ENCODE measurements at regions not wholly inside any gene's neighbourhood (a gene's known extent, or its start where the extent isn't known, plus 50 kb on each side); places are given as distances from the start of the nearest gene placed in this dataset.
A peak's percentile ranks its signal among the peaks of the same experiment; 100 is the strongest.

DNA sequence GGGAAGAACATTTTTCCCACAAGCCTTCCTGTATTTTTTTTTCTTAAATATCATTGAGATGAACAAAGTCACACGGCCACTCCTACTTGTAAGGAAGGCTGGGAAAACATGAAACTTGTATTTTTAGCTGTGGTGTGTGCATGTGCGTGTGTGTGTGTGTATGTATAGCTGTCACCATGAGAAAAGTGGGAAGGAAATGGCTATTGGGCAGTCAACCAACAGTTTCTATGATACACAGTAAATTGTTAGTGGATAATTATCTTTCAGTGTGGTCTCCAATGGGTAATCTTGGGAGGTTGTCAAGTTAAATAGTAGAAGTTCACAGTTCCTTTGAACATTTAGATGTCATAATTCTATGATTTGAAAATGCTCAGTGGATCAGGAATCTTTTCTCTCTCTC, 132.7 kb upstream of the USP24 start:
- no peaks in the 10 kb centered on the region for H3K36me3 Mint-ChIP-seq (ENCODE audit: low read depth)
- no peaks in the 10 kb centered on the region for H3K4me1 Mint-ChIP-seq (ENCODE audit: low read depth)
- peaks cover 5% of the 10 kb centered on the region for H3K27me3 Mint-ChIP-seq (ENCODE audit: low read depth)
- DNase-seq (ENCODE audit: low spot score): no peak
- H3K27ac Mint-ChIP-seq: no peak overlapping the region
- no peak overlapping the region for H3K4me3 Mint-ChIP-seq
- H3K9me3 Mint-ChIP-seq: no peaks in the 10 kb centered on the region

DNA sequence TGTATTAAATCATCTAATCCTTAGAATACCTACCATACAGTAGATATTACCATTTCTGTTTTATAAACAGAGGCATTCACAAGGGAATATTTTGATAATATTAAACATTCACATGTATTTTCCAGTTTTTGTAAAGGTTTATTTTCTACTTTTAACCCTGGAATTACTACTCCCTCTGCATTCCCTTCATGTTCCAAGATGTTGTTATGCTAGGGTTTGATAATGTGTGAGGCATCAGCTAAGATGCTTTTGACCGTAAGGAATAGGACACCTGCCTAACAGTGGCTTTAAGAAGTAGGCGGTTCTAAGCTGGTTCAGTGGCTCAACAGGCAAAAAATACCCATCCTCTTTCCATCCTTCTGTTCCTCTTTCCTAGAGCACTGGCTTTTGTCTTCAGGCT, 131.9 kb upstream of the USP24 start:
- DNase-seq (ENCODE audit: low spot score): no peak
- Mint-ChIP-seq H3K4me1 (ENCODE audit: low read depth) (no peaks in the 10 kb centered on the region), H3K27ac (no peak overlapping the region), H3K36me3 (ENCODE audit: low read depth) (no peaks in the 10 kb centered on the region), H3K9me3 (no peaks in the 10 kb centered on the region), H3K4me3 (no peak overlapping the region), H3K27me3 (ENCODE audit: low read depth) (peaks cover 5% of the 10 kb centered on the region)

DNA sequence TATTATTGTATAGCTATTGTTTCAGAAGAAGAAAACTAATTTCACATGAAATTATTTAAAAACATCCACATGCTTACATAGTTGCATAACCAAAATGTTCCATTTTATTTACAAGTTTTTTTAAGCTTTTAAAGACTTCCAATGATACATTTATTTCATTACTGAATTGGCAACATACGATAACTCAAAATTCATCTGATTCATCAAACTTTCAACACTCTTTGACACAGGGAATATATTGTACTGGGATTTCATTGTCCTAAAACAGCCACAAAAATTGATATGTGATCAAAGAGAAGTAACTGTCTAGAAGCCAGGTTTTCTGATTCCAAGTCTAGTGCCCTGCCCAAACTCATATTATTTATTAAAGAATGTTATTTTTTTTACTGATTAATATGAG, 131.4 kb upstream of the USP24 start:
- H3K4me3 Mint-ChIP-seq: no peak overlapping the region
- no peaks in the 10 kb centered on the region for H3K9me3 Mint-ChIP-seq
- peaks cover 3% of the 10 kb centered on the region for H3K27me3 Mint-ChIP-seq (ENCODE audit: low read depth)
- H3K4me1 Mint-ChIP-seq (ENCODE audit: low read depth): no peaks in the 10 kb centered on the region
- no peak overlapping the region for H3K27ac Mint-ChIP-seq
- no peak for DNase-seq (ENCODE audit: low spot score)
- H3K36me3 Mint-ChIP-seq (ENCODE audit: low read depth): no peaks in the 10 kb centered on the region

DNA sequence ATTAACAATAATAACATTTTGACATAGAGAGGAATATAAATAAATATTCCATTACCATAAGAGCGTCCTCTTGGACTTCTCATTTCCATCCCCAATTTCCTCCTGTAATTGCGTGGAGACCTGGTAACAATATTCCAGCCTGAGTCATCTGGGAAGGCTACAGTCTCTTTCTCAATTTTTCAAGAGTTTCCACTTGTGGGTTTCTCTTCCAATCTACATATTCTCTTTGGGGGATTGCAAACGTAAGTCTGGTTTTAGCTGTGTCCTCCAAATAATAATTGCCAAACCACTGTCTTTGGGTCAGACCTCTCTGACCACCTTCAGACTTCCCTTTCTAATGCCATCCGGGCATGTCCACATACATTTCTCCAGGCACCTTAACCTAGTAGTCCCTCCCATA, 124.5 kb upstream of the USP24 start:
- no peaks in the 10 kb centered on the region for H3K36me3 Mint-ChIP-seq (ENCODE audit: low read depth)
- no peak overlapping the region for H3K4me3 Mint-ChIP-seq
- no peak for DNase-seq (ENCODE audit: low spot score)
- H3K4me1 Mint-ChIP-seq (ENCODE audit: low read depth): peaks cover 4% of the 10 kb centered on the region
- peaks cover 4% of the 10 kb centered on the region for H3K27me3 Mint-ChIP-seq (ENCODE audit: low read depth)
- H3K27ac Mint-ChIP-seq: no peak overlapping the region
- peaks cover 6% of the 10 kb centered on the region for H3K9me3 Mint-ChIP-seq

DNA sequence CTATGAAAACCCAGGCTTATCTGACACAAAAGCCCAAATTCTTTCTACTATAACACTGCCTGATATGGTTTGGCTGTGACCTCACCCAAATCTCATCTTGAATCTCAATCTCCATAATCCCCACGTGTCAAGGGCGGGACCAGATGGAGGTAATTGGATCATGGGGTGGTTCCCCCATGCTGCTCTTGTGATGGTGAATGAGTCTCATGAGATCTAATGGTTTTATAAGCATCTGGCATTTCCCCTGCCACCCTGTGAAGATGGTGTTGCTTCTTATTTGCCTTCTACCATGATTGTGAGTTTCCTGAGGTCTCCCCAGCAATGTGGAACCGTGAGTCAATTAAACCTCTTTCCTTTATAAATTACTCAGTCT, 123.3 kb upstream of the USP24 start:
- Mint-ChIP-seq H3K9me3 (peaks cover 6% of the 10 kb centered on the region), H3K4me3 (no peak overlapping the region), H3K4me1 (ENCODE audit: low read depth) (peaks cover 7% of the 10 kb centered on the region), H3K36me3 (ENCODE audit: low read depth) (no peaks in the 10 kb centered on the region), H3K27ac (no peak overlapping the region), H3K27me3 (ENCODE audit: low read depth) (peaks cover 4% of the 10 kb centered on the region)
- peak; percentile 35 for DNase-seq (ENCODE audit: low spot score)

DNA sequence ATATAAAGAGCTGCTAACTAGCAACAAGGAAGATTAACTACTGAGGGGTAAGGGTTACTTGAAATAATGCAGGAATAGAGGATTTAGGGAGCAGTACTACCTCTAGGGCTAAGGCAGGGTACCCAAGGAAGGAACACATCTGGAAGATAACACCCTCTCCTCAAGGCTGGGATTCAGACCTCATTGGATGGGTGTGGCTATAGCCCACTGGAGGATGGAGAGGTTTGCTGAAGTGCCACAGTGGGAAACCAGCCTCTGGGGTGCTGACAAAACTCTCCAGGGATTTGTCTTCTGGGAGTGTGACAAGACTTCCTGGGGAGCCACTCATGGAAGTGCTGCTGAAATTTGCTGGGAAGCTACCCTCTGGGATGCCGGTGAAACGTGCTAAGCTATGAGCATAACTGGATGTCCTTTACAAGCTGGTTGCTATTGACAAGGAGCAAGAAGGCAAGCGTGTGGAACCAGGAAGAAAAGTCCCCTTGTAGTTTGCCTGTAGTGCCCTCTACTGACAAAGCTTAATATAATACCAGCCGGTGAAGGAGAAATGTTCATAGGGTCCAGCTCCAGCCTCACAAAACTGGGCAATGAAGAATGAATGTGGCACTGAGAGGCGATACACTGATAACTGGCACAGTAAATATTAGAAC, 122.8 kb upstream of the USP24 start:
- Mint-ChIP-seq H3K9me3 (peaks cover 6% of the 10 kb centered on the region), H3K27ac (no peak overlapping the region), H3K27me3 (ENCODE audit: low read depth) (peaks cover 4% of the 10 kb centered on the region), H3K4me3 (no peak overlapping the region), H3K36me3 (ENCODE audit: low read depth) (no peaks in the 10 kb centered on the region), H3K4me1 (ENCODE audit: low read depth) (peaks cover 8% of the 10 kb centered on the region)
- peak; percentile 6 for DNase-seq (ENCODE audit: low spot score)

DNA sequence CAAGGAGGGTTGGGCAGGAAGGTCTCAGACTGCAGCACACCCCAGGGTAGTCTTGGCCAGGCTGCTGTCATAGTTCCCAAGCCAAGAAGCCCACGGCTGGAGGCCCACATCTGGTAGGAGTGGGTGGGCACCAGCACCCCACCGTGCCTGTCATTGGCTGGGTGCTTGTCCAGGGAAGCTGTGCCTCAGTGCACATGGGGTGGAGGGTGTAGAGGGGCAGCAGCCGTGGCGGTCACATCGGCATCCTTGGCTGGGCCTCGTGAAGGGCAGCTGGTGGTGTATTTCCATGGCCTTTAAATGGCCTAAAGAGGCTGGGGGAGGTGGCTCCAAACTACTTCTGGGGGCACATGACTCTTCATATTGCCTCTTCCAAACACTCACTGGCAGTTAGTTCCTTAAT, 119.6 kb upstream of the USP24 start:
- H3K27ac Mint-ChIP-seq: no peak overlapping the region
- H3K4me3 Mint-ChIP-seq: no peak overlapping the region
- no peaks in the 10 kb centered on the region for H3K36me3 Mint-ChIP-seq (ENCODE audit: low read depth)
- H3K4me1 Mint-ChIP-seq (ENCODE audit: low read depth): peaks cover 5% of the 10 kb centered on the region
- no peak for DNase-seq (ENCODE audit: low spot score)
- H3K27me3 Mint-ChIP-seq (ENCODE audit: low read depth): no peaks in the 10 kb centered on the region
- peaks cover 1% of the 10 kb centered on the region for H3K9me3 Mint-ChIP-seq

DNA sequence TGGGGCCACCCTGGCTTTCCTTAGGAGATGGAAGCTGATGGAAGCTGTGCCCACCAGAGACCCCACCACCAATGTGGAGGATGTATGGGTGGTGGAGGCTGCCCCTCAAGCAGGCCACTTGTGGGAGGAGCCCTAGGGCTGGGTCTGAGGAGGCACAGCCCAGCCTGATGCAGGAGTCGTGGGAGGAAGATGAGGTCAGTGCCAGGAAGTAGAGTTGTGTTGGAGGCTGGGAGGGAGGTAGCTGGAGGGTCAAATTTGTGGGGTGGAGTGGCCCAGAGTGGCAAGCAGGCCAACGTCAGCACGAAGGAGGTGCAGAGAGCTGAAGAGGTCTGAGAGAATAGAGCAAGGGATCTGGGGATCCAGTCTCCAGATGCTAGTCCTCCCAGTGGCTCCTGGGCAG, 119.0 kb upstream of the USP24 start:
- DNase-seq (ENCODE audit: low spot score): no peak
- no peaks in the 10 kb centered on the region for H3K9me3 Mint-ChIP-seq
- H3K36me3 Mint-ChIP-seq (ENCODE audit: low read depth): no peaks in the 10 kb centered on the region
- H3K27me3 Mint-ChIP-seq (ENCODE audit: low read depth): no peaks in the 10 kb centered on the region
- no peak overlapping the region for H3K4me3 Mint-ChIP-seq
- peaks cover 5% of the 10 kb centered on the region for H3K4me1 Mint-ChIP-seq (ENCODE audit: low read depth)
- H3K27ac Mint-ChIP-seq: no peak overlapping the region

DNA sequence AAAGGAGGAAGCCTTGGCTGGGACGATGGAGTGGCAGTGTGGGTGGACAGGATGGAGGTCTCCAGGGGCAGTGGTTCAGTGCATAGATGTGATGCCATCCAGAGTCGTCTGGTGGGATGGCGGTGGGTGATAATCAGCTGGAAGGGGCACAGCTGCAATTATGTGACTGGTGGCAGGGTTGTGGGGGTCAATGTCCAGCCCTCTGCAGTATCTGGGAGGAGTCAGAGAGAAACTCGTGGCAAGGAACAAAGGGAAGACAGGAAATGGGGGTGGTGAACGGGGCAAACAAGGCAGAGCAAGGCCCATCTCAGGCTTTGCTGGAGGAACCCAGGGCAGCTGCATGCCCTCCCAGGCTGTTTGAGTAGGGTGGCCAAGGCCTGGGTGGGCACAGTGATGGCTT, 118.3 kb upstream of the USP24 start:
- Mint-ChIP-seq H3K9me3 (no peaks in the 10 kb centered on the region), H3K36me3 (ENCODE audit: low read depth) (no peaks in the 10 kb centered on the region), H3K27ac (no peak overlapping the region), H3K4me3 (no peak overlapping the region), H3K27me3 (ENCODE audit: low read depth) (no peaks in the 10 kb centered on the region), H3K4me1 (ENCODE audit: low read depth) (peaks cover 5% of the 10 kb centered on the region)
- no peak for DNase-seq (ENCODE audit: low spot score)

DNA sequence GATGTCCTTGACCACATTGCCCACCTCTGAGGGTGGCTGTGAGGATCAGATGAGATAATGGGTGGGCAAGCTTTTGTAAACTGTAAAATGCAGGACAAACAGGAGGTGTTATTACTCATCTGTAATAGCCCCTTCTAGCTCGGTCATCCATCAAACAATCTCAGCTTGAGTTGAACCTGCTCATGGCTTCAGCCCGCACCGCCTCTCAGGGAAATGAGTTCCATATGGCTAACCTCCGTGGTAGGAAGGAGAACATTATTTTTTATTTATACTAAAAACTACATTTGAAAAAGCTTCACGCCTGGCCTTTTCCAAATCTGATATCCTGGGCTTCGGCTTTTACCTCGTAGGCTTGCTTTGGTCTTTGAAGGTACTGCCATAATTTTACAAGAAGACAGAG, 116.2 kb upstream of the USP24 start:
- Mint-ChIP-seq H3K27ac (no peak overlapping the region), H3K36me3 (ENCODE audit: low read depth) (no peaks in the 10 kb centered on the region), H3K4me3 (no peak overlapping the region), H3K4me1 (ENCODE audit: low read depth) (peaks cover 3% of the 10 kb centered on the region), H3K27me3 (ENCODE audit: low read depth) (peaks cover 2% of the 10 kb centered on the region), H3K9me3 (no peaks in the 10 kb centered on the region)
- no peak for DNase-seq (ENCODE audit: low spot score)

DNA sequence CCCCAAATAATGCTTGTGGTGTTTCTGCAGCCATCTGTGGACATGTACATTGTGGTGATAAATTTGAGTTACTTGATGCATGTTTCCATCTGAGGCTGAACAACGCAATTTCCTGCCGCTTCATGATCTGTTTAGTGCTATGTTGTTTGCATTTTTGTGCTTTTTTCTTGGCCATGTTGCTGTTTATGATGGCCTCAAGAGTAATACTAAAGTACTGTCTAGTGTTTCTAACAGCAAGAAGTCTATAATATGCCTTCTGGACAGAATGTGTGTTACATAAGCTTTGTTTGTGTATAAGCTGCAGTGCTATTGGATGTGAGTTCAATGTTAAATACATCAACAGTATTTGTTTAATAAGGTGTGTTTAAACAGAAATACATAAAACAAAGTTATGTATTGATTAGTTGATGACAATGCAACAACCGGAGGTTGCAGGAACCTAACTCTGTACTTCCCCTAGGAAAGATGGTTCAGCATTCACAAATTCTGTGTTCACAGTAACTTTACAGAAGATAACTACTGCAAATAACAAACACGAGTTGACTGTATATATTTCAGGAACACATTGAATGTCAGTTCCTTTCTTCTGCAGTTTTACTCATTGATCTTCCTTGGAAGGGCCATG, 114.8 kb upstream of the USP24 start:
- H3K36me3 Mint-ChIP-seq (ENCODE audit: low read depth): no peaks in the 10 kb centered on the region
- peaks cover 3% of the 10 kb centered on the region for H3K4me1 Mint-ChIP-seq (ENCODE audit: low read depth)
- H3K4me3 Mint-ChIP-seq: no peak overlapping the region
- H3K9me3 Mint-ChIP-seq: no peaks in the 10 kb centered on the region
- H3K27ac Mint-ChIP-seq: no peak overlapping the region
- peaks cover 2% of the 10 kb centered on the region for H3K27me3 Mint-ChIP-seq (ENCODE audit: low read depth)
- DNase-seq (ENCODE audit: low spot score): no peak

DNA sequence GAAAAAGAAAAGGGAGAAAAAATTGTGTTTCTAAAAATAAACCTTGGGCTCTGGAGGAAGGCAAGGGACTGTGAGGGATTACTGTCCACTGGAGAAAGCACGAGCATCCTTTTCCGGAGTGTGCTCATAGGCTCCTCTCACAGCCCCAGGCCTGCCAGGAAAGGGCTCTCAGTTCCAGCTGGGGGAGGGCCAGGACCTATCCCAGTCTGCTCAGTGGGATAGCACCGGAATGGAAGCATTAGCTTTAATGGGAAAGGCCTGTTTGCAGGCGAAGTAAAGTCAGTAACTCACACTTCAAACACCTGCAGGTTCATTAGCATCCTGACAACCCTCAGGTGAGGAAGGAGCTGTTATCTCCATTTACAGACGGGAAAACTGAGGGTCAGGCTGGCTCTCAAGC, 113.9 kb upstream of the USP24 start:
- no peak for DNase-seq (ENCODE audit: low spot score)
- H3K27ac Mint-ChIP-seq: no peak overlapping the region
- H3K4me3 Mint-ChIP-seq: no peak overlapping the region
- peaks cover 2% of the 10 kb centered on the region for H3K4me1 Mint-ChIP-seq (ENCODE audit: low read depth)
- H3K9me3 Mint-ChIP-seq: no peaks in the 10 kb centered on the region
- no peaks in the 10 kb centered on the region for H3K36me3 Mint-ChIP-seq (ENCODE audit: low read depth)
- peaks cover 2% of the 10 kb centered on the region for H3K27me3 Mint-ChIP-seq (ENCODE audit: low read depth)

DNA sequence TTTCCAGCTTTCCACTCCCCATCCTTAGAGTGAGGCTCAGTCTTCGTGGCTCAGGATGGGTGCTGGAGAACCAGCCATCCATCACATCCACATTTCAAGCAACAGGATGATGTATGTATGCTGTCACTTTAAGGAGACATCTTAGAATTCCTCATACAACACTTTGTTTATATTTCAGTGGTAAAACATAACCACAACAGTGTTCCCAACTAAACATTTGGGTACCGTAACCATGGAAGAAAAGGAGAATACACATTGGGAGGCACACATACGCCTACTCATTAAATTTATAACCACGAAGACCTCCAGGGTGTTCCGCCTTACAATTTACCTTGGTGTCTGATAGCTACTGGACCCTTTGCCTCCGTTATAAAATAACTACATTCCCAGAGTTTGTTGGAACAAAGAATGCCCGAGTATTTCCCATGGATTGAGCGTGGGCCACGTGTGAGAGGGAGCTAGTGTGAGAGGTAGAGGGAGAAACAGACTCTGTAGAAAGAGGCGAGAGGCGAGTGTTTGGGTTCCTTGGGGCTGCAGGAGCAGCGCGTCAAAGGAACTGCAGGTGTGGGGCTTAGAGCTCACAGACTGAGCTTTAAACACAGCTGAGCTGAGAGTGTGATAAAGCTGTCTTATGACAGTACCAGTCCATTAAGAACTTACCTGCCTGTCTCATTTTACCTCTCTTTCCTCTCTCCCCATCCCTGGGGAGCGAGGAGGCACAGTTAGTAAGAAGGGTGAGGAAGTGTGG, 111.5 kb upstream of the USP24 start:
- no peak for DNase-seq (ENCODE audit: low spot score)
- H3K27me3 Mint-ChIP-seq (ENCODE audit: low read depth): peaks cover 5% of the 10 kb centered on the region
- no peaks in the 10 kb centered on the region for H3K36me3 Mint-ChIP-seq (ENCODE audit: low read depth)
- no peaks in the 10 kb centered on the region for H3K9me3 Mint-ChIP-seq
- no peaks in the 10 kb centered on the region for H3K4me1 Mint-ChIP-seq (ENCODE audit: low read depth)
- no peak overlapping the region for H3K4me3 Mint-ChIP-seq
- no peak overlapping the region for H3K27ac Mint-ChIP-seq

DNA sequence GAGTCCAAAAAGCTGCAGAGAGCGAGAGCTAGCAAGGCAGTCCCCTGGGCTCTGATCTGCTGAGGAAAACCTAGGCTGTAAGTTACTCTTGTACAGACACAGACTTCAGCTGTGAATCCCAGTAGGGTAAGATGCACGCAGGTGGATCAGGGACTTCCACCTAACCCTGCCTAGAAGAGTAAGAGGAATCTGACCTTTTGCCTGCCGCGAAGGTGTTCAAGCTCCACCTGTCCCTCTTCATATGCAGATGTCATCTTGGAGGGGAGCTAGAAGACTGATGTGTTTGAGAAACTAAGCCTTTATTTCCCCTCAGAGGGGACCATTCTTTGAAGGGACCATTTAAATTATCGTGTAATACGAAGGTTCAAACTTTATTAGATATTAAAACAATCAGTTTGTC, 108.6 kb upstream of the USP24 start:
- Mint-ChIP-seq H3K27me3 (ENCODE audit: low read depth) (peaks cover 5% of the 10 kb centered on the region), H3K27ac (no peak overlapping the region), H3K36me3 (ENCODE audit: low read depth) (no peaks in the 10 kb centered on the region), H3K9me3 (no peaks in the 10 kb centered on the region), H3K4me1 (ENCODE audit: low read depth) (no peaks in the 10 kb centered on the region), H3K4me3 (no peak overlapping the region)
- no peak for DNase-seq (ENCODE audit: low spot score)
